PFSK-1 (cell line): ENCODE measurements at regions not wholly inside any gene's neighbourhood (a gene's known extent, or its start where the extent isn't known, plus 50 kb on each side); places are given as distances from the start of the nearest gene placed in this dataset.

Source experiments
- FOXP2 ChIP-seq: optimal IDR thresholded peaks from 2 replicates; pipeline ENCODE3; 2011; ENCODE audit warnings: borderline replicate concordance, control low read depth, inconsistent platforms; ENCODE audit not compliant: insufficient read depth; ENCODE audit errors: extremely low read length, extremely low read depth
- POLR2AphosphoS5 ChIP-seq: IDR thresholded peaks from 2 replicates; pipeline ENCODE4 v1.6.1; 2012; ENCODE audit warnings: low read depth, mild to moderate bottlenecking, control low read depth, low read length, moderate library complexity
- SIN3A ChIP-seq: IDR thresholded peaks from 2 replicates; pipeline ENCODE4 v1.6.1; 2012; ENCODE audit warnings: mild to moderate bottlenecking, low read length, moderate library complexity, borderline replicate concordance; ENCODE audit not compliant: insufficient read depth
- TAF1 ChIP-seq: IDR thresholded peaks from 2 replicates; pipeline ENCODE4 v1.6.1; 2012; ENCODE audit warnings: low read length, control low read depth, borderline replicate concordance; ENCODE audit not compliant: insufficient read depth
- TF ChIP-seq, protein P1 (sequence below), 2 experiments: IDR thresholded peaks; 2 replicates each; pipeline versions ENCODE4 v1.6.1 to v1.8.0; 2011 to 2012; ENCODE audit warnings: low read depth in 2 of 2, low read length in 2 of 2, control low read depth in 1 of 2, inconsistent platforms in 1 of 2, mild to moderate bottlenecking in 1 of 2, moderate library complexity in 1 of 2; ENCODE audit not compliant: insufficient read depth in 1 of 2

DNA sequence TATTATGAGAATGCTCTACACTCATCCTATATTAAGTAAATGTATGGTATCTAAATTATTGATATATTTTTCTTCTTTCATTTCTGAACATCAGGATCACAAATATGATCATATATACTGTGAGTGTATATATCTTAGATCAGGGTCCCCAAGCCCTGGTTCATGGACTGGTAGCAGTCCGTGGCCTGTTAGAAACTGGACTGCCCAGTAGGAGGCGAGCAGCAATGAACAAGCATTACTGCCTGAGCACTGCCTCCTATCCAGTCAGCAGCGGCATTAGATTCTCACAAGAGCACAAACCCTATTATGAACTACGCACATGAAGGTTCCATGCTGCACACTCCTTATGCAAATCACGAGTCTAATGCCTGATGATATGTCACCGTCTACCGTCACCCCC, 1247.1 kb upstream of the NXPH2 start:
- TF ChIP-seq, protein P1, sequence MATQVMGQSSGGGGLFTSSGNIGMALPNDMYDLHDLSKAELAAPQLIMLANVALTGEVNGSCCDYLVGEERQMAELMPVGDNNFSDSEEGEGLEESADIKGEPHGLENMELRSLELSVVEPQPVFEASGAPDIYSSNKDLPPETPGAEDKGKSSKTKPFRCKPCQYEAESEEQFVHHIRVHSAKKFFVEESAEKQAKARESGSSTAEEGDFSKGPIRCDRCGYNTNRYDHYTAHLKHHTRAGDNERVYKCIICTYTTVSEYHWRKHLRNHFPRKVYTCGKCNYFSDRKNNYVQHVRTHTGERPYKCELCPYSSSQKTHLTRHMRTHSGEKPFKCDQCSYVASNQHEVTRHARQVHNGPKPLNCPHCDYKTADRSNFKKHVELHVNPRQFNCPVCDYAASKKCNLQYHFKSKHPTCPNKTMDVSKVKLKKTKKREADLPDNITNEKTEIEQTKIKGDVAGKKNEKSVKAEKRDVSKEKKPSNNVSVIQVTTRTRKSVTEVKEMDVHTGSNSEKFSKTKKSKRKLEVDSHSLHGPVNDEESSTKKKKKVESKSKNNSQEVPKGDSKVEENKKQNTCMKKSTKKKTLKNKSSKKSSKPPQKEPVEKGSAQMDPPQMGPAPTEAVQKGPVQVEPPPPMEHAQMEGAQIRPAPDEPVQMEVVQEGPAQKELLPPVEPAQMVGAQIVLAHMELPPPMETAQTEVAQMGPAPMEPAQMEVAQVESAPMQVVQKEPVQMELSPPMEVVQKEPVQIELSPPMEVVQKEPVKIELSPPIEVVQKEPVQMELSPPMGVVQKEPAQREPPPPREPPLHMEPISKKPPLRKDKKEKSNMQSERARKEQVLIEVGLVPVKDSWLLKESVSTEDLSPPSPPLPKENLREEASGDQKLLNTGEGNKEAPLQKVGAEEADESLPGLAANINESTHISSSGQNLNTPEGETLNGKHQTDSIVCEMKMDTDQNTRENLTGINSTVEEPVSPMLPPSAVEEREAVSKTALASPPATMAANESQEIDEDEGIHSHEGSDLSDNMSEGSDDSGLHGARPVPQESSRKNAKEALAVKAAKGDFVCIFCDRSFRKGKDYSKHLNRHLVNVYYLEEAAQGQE (IDR thresholded peaks at IDR 0.05; ENCODE audit: insufficient read depth in 1 of 2, low read depth in 2 of 2, low read length in 2 of 2): no peak
- TF ChIP-seq SIN3A: no peak
- no peak for TF ChIP-seq TAF1
- TF ChIP-seq POLR2AphosphoS5: no peak
- no peak for TF ChIP-seq FOXP2

DNA sequence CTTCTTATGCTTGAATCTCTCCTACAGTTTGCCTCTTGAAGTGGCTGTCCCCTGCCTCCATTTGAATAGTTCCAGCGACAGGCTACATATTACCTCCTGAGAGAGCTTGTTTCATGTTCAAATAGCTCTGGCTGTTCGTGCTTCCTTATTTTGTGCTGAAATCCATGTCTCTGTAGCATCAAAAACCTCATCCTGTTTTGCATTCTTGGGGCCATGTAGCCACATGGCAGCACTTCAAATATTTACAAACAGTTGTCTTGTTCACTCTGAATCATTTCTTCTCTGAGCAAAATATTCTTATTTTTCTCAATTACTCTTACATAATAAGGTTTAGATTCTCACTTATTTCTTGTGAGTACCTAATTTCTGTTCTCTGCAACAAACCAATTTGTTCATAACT, 1243.1 kb upstream of the NXPH2 start:
- TF ChIP-seq POLR2AphosphoS5: no peak
- TF ChIP-seq SIN3A: no peak
- no peak for TF ChIP-seq TAF1

DNA sequence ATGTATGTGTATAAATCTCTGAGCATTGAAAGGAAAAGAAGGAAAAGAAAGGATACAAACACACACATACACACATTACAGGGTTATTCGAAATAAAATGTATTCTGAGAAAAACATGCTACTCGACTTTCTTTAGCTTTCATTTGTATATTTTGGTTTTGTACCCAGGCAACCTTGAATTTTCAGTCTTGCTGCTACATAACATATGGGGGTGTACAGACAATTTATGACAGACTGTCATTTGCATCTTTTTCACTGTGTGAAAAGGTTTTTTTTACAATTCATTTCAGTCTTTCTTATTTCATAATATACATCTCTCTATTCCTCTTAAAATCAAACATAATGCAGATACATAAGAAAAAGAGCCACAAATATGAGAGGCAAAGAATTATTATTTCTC, 1238.4 kb upstream of the NXPH2 start:
- TF ChIP-seq SIN3A (no peak), TAF1 (no peak), POLR2AphosphoS5 (no peak), FOXP2 (no peak)
- TF ChIP-seq, protein P1 (IDR thresholded peaks at IDR 0.05; ENCODE audit: insufficient read depth in 1 of 2, low read depth in 2 of 2, low read length in 2 of 2): no peak

DNA sequence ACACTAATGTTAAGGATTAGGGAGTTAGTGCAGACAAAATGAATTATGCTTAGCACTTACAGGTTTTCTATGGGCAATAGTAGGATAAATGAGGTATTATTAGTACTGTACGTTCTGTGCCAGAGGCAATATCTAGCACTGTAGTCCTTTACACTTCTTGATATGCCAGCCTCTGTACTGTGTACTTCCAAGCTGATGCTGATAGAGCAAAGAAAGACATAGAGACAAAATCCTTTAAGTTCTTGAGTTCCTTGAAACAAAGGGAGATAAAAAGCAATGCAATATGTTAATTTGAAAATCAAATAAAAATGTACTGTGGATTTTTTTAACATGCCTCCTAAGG, 1234.0 kb upstream of the NXPH2 start:
- TF ChIP-seq SIN3A (no peak), POLR2AphosphoS5 (no peak), TAF1 (no peak), FOXP2 (no peak)
- TF ChIP-seq, protein P1 (IDR thresholded peaks at IDR 0.05; ENCODE audit: insufficient read depth in 1 of 2, low read depth in 2 of 2, low read length in 2 of 2): no peak

DNA sequence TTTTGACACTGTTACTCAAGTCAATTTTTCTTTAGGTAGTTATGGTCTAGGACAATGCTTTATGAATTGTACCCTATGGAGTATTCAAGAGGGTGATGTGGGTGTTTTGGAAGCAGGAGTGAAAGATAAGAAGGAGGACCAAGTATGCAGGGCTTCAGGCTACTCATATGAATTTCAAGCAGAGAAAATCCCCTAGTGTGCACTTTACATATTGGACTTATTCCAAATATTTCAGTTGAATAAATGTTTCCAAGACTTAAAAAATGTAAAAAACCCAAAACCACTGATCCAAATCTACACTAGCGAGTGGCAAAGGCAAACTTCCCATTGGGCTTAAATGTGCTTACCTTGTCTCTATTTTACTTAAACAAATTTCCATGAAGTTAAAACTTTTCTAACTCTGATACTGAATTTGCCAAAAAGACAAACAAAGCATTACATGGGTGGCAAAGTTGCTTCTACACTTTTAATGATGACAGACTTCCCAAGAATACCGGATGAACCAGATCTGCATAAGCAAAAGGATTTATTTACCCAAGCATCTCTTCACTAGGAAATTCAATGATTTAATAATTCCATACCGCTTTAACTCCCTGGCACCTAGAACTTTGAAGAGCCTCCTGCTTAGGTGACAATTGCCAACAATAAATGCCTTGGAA, 1233.5 kb upstream of the NXPH2 start:
- TF ChIP-seq, protein P1 (IDR thresholded peaks at IDR 0.05; ENCODE audit: insufficient read depth in 1 of 2, low read depth in 2 of 2, low read length in 2 of 2): no peak
- TF ChIP-seq TAF1 (no peak), SIN3A (no peak), FOXP2 (no peak), POLR2AphosphoS5 (no peak)
